GM12878 (cell line): ENCODE measurements at regions not wholly inside any gene's neighbourhood (a gene's known extent, or its start where the extent isn't known, plus 50 kb on each side); places are given as distances from the start of the nearest gene placed in this dataset.

ENCODE experiments used
- ATAC-seq: fragments of 200-7000 bp; cut with Tn5 transposase; 3 replicates; pipeline ENCODE4 v1.9.1; 2020; ENCODE audit warnings: mild to moderate bottlenecking, moderate library complexity
- BruUV-seq: library from RNA; stranded (reverse); fragments of 400-500 nt; replicated peaks from 2 replicates; lab custom pipeline; 2021; lab: Mats Ljungman, UMichigan
- CTCF ChIA-PET: fragments of 300-600 bp; sonication (Branson Sonifier 250); formaldehyde crosslinking; extraction: SDS; loops from one replicate; lab custom pipeline; 2021; ENCODE audit warnings: inconsistent platforms; lab: Yijun Ruan, JAX
- POLR2A ChIA-PET: fragments of 350-600 bp; formaldehyde crosslinking; extraction: SDS; loops from one replicate; lab custom pipeline; 2021; ENCODE audit warnings: inconsistent platforms; lab: Charles Lee
- RAD21 ChIA-PET: fragments of 300-600 bp; sonication (Branson Sonifier 250); formaldehyde crosslinking; loops from one replicate; lab custom pipeline; 2023; ENCODE audit warnings: antibody characterized with exemption; ENCODE audit not compliant: unreplicated experiment; lab: Charles Lee
- SMC1A ChIA-PET: fragments of 300-600 bp; sonication (Branson Sonifier 250); formaldehyde crosslinking; loops from one replicate; lab custom pipeline; 2023; ENCODE audit not compliant: unreplicated experiment, uncharacterized antibody; lab: Charles Lee
- DNase-seq: peaks from one replicate; pipeline ENCODE4 v3.0.0-alpha.2; 2011; ENCODE audit warnings: low read depth, low spot score
- FAIRE-seq: peaks from 3 replicates; lab custom pipeline; 2011; peaks lifted over from hg19 to GRCh38; lab: Jason Lieb, UNC
- H2AFZ ChIP-seq: 2 replicates; pipeline ENCODE4 v1.6.0; 2011; ENCODE audit warnings: low read depth, low read length, control low read depth; ENCODE audit not compliant: control insufficient read depth
- H3K27ac ChIP-seq: 2 replicates; pipeline ENCODE4 v1.5.1; 2011; ENCODE audit warnings: control low read depth; ENCODE audit not compliant: control insufficient read depth, insufficient read depth
- H3K27me3 ChIP-seq, 2 experiments: replicated peaks in 1 of 2; 2 replicates each; pipeline versions ENCODE4 v1.6.0 to v1.6.1; 2011; ENCODE audit warnings: low read length in 1 of 2; ENCODE audit not compliant: control insufficient read depth in 2 of 2, insufficient read depth in 2 of 2
- H3K36me3 ChIP-seq, 2 experiments: 2 replicates each; pipeline ENCODE4 v1.5.1; 2011; ENCODE audit warnings: low read length in 1 of 2; ENCODE audit not compliant: control insufficient read depth in 2 of 2, insufficient read depth in 2 of 2
- H3K4me1 ChIP-seq: 2 replicates; pipeline ENCODE4 v1.6.1; 2011; ENCODE audit warnings: mild to moderate bottlenecking, low read length, moderate library complexity, mixed read lengths; ENCODE audit not compliant: control insufficient read depth, insufficient read depth
- H3K4me2 ChIP-seq: 2 replicates; pipeline ENCODE4 v1.6.0; 2011; ENCODE audit warnings: control low read depth; ENCODE audit not compliant: control insufficient read depth, insufficient read depth
- H3K4me3 ChIP-seq: fragments of 200-600 bp; sonication (generic); 2 replicates; pipeline ENCODE4 v1.5.1; 2016
- H3K79me2 ChIP-seq: 2 replicates; pipeline ENCODE4 v1.6.0; 2011; ENCODE audit warnings: low read length; ENCODE audit not compliant: control insufficient read depth, insufficient read depth
- H3K9ac ChIP-seq: 2 replicates; pipeline ENCODE4 v1.8.0; 2011; ENCODE audit warnings: low read length, control low read depth, mixed read lengths; ENCODE audit not compliant: control insufficient read depth, insufficient read depth
- H3K9me3 ChIP-seq: replicated peaks from 3 replicates; pipeline ENCODE4 v1.5.1; 2011; ENCODE audit warnings: mild to moderate bottlenecking, low read length; ENCODE audit not compliant: control insufficient read depth, insufficient read depth
- H4K20me1 ChIP-seq: 2 replicates; pipeline ENCODE4 v1.6.0; 2011; ENCODE audit not compliant: control insufficient read depth, insufficient read depth
- CREM ChIP-seq: IDR thresholded peaks from 2 replicates; pipeline ENCODE4 v1.6.1; 2014; ENCODE audit warnings: antibody characterized with exemption, low read depth
- HCFC1 ChIP-seq: fragments of 150-350 bp; IDR thresholded peaks from 2 replicates; pipeline ENCODE4 v1.6.1; 2014; ENCODE audit warnings: low read length
- HSF1 ChIP-seq: fragments of 150-350 bp; IDR thresholded peaks from 2 replicates; pipeline ENCODE4 v1.6.1; 2014; ENCODE audit warnings: mild to moderate bottlenecking, low read depth, low read length
- NFIC ChIP-seq: IDR thresholded peaks from 2 replicates; pipeline ENCODE4 v1.6.1; 2012; ENCODE audit warnings: low read depth, mild to moderate bottlenecking, inconsistent platforms, low read length, moderate library complexity
- PKNOX1 ChIP-seq: fragments of 450-650 bp; IDR thresholded peaks from 2 replicates; pipeline ENCODE4 v1.6.1; 2016; ENCODE audit warnings: mild to moderate bottlenecking
- PML ChIP-seq: IDR thresholded peaks from 2 replicates; pipeline ENCODE4 v1.6.1; 2012; ENCODE audit warnings: low read length, inconsistent platforms
- POLR2A ChIP-seq: IDR thresholded peaks from 2 replicates; pipeline ENCODE4 v1.6.1; 2011; ENCODE audit warnings: low read depth, mild to moderate bottlenecking, low read length
- SP1 ChIP-seq: IDR thresholded peaks from one replicate; pipeline ENCODE4 v1.6.1; 2011; ENCODE audit warnings: low read depth, low read length
- SREBF1 ChIP-seq: IDR thresholded peaks from 2 replicates; pipeline ENCODE4 v1.6.1; 2012; ENCODE audit warnings: mild to moderate bottlenecking, low read length
- TCF7 ChIP-seq: IDR thresholded peaks from 2 replicates; pipeline ENCODE4 v1.6.1; 2014; ENCODE audit warnings: antibody characterized with exemption, borderline replicate concordance
- ZNF207 ChIP-seq: fragments of 450-650 bp; IDR thresholded peaks from 2 replicates; pipeline ENCODE4 v1.6.1; 2014; ENCODE audit warnings: antibody characterized with exemption, mild to moderate bottlenecking, borderline replicate concordance
- ZNF384 ChIP-seq: IDR thresholded peaks from 2 replicates; pipeline ENCODE4 v1.6.1; 2012; ENCODE audit warnings: low read depth, mild to moderate bottlenecking, low read length, improper control_type of control experiment, borderline replicate concordance
- WGBS: methylation state at CpG from one replicate; pipeline ENCODE4 v1.1.6; 2016; ENCODE audit warnings: low lambda C conversion rate; ENCODE audit not compliant: insufficient replicate concordance, insufficient coverage; ENCODE audit errors: missing lambda C conversion rate; 5-methylcytosine and 5-hydroxymethylcytosine counted together
- in situ Hi-C: fragments of 300-500 bp; cut with MboI; formaldehyde crosslinking; loops from 9 replicates; pipeline ENCODE4 v1.14.3; 2018; ENCODE audit warnings: mixed read lengths
- intact Hi-C: fragments of 100-400 bp; cut with micrococcal nuclease; formaldehyde crosslinking; loops from one replicate; pipeline ENCODE4 v1.14.2; 2022; ENCODE audit not compliant: unreplicated experiment
- TF ChIP-seq, protein P1 (sequence below): IDR thresholded peaks from 2 replicates; pipeline ENCODE4 v1.6.1; 2012; ENCODE audit warnings: low read depth, low read length, improper control_type of control experiment
- TF ChIP-seq, protein P2 (sequence below): IDR thresholded peaks from 2 replicates; pipeline ENCODE4 v1.6.1; 2012; ENCODE audit warnings: mild to moderate bottlenecking, low read depth, low read length

DNA sequence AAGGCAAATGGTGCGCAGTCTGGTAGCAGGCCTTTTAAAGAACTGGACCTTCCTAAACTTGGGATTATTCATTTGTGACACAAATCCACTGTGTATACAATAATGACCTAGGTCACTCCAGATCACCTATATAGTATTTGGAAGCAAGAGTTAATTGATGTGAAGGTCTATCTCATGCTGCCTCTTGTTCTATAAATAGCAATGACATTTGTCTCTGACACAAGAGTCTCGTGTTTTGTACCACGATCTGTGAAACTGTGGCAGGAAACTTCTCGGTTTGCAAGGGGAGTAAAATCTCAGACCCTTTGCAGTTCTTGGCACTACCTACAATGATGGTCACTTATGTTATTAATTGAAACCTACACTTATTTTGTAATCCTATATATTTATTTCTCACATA is 1408.4 kb downstream of the PCDH7 start:
- Histone ChIP-seq H3K4me2 (no peak overlapping the region), H3K36me3 (no peaks in the 10 kb centered on the region), H3K4me3 (no peak overlapping the region), H3K27me3 (no peaks in the 10 kb centered on the region), H3K9me3 (no peaks in the 10 kb centered on the region), H3K79me2 (no peaks in the 10 kb centered on the region), H3K27ac (no peak overlapping the region), H3K4me1 (no peaks in the 10 kb centered on the region), H2AFZ (no peak overlapping the region), H4K20me1 (no peaks in the 10 kb centered on the region), H3K9ac (no peak overlapping the region)
- no TSS peak for BruUV-seq
- intact Hi-C loops: no loop called here
- 36% methylated on average over 4 of the region's 4 CpGs for WGBS
- ATAC-seq: no peak
- FAIRE-seq: no peak
- RAD21 ChIA-PET: no interaction called here
- CTCF ChIA-PET: no interaction called here
- SMC1A ChIA-PET: no interaction called here
- DNase-seq: no peak
- POLR2A ChIA-PET: no interaction called here
- TF ChIP-seq PKNOX1 (no peak), POLR2A (no peak), CREM (no peak), NFIC (no peak)
- TF ChIP-seq, protein P1, sequence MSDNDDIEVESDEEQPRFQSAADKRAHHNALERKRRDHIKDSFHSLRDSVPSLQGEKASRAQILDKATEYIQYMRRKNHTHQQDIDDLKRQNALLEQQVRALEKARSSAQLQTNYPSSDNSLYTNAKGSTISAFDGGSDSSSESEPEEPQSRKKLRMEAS: no peak
- in situ Hi-C loops: no loop called here

GRCh38 chr4:32129967-32130366 is 1409.8 kb downstream of the PCDH7 start:
- Histone ChIP-seq H3K9ac (no peak overlapping the region), H3K4me1 (no peaks in the 10 kb centered on the region), H3K27me3 (no peaks in the 10 kb centered on the region), H3K27ac (no peak overlapping the region), H3K4me2 (no peak overlapping the region), H3K9me3 (no peaks in the 10 kb centered on the region), H3K36me3 (no peaks in the 10 kb centered on the region), H4K20me1 (no peaks in the 10 kb centered on the region), H3K79me2 (no peaks in the 10 kb centered on the region), H3K4me3 (no peak overlapping the region), H2AFZ (no peak overlapping the region)
- CTCF ChIA-PET: no interaction called here
- DNase-seq (no peak), ATAC-seq (no peak), FAIRE-seq (no peak)
- no TSS peak for BruUV-seq
- SMC1A ChIA-PET: no interaction called here
- WGBS: 4% methylated on average over 2 of the region's 2 CpGs
- RAD21 ChIA-PET: no interaction called here
- intact Hi-C loops: no loop called here
- POLR2A ChIA-PET: no interaction called here
- in situ Hi-C loops: no loop called here
- no peak for TF ChIP-seq HCFC1
- no peak for TF ChIP-seq TCF7
- TF ChIP-seq POLR2A: no peak
- no peak for TF ChIP-seq HSF1
- no peak for TF ChIP-seq SREBF1
- TF ChIP-seq, protein P2, sequence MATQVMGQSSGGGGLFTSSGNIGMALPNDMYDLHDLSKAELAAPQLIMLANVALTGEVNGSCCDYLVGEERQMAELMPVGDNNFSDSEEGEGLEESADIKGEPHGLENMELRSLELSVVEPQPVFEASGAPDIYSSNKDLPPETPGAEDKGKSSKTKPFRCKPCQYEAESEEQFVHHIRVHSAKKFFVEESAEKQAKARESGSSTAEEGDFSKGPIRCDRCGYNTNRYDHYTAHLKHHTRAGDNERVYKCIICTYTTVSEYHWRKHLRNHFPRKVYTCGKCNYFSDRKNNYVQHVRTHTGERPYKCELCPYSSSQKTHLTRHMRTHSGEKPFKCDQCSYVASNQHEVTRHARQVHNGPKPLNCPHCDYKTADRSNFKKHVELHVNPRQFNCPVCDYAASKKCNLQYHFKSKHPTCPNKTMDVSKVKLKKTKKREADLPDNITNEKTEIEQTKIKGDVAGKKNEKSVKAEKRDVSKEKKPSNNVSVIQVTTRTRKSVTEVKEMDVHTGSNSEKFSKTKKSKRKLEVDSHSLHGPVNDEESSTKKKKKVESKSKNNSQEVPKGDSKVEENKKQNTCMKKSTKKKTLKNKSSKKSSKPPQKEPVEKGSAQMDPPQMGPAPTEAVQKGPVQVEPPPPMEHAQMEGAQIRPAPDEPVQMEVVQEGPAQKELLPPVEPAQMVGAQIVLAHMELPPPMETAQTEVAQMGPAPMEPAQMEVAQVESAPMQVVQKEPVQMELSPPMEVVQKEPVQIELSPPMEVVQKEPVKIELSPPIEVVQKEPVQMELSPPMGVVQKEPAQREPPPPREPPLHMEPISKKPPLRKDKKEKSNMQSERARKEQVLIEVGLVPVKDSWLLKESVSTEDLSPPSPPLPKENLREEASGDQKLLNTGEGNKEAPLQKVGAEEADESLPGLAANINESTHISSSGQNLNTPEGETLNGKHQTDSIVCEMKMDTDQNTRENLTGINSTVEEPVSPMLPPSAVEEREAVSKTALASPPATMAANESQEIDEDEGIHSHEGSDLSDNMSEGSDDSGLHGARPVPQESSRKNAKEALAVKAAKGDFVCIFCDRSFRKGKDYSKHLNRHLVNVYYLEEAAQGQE: no peak
- no peak for TF ChIP-seq ZNF207
- no peak for TF ChIP-seq ZNF384
- TF ChIP-seq PML: no peak
- no peak for TF ChIP-seq SP1
